Sigmoid colon (tissue), 3 donors: ENCODE measurements at regions not wholly inside any gene's neighbourhood (a gene's known extent, or its start where the extent isn't known, plus 50 kb on each side); places are given as distances from the start of the nearest gene placed in this dataset.

ENCODE experiments used
- CTCF ChIP-seq, 4 experiments: fragments of 450-650 bp in 3 of 4; fragments of 200-600 bp in 1 of 4; IDR thresholded peaks; one replicate each; pipeline ENCODE4 v1.5.1; 2016 to 2019; ENCODE audit warnings: antibody characterized with exemption in 4 of 4, mild to moderate bottlenecking in 3 of 4, moderate library complexity in 2 of 4
- POLR2A ChIP-seq, 2 donors: fragments of 450-650 bp; IDR thresholded peaks; one replicate each; pipeline ENCODE4 v1.6.1; 2016; ENCODE audit warnings: antibody characterized with exemption in 2 of 2, mild to moderate bottlenecking in 2 of 2, moderate library complexity in 2 of 2

GRCh38 chr2:21229302-21229701 lies 105.5 kb downstream of the TDRD15 start:
- TF ChIP-seq CTCF (IDR thresholded peaks at IDR 0.05) = no peak
- TF ChIP-seq POLR2A (IDR thresholded peaks at IDR 0.05) = no peak
